ENCODE measurements at regions not wholly inside any gene's neighbourhood (a gene's known extent, or its start where the extent isn't known, plus 50 kb on each side); places are given as distances from the start of the nearest gene placed in this dataset.
A peak's percentile ranks its signal among the peaks of the same experiment; 100 is the strongest.

DNA sequence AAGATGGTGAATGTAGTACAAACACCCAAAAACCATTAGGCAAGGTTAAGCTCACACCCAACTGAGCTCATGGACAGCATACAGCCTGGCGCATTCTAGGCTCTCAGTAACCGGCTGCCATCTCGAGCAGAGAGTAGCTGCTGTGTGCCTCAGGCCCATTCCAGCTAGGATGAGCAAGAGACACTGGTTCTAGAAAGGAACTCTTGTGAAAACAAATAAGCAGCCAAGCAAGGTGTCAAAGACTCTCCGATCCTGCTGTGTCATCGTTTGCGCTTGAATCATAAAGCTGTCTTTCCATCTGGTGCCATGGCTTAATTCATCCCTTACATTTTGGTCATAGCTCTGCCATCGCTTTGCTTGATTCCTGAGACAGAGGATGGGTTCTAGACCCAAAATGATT is 135.4 kb upstream of the MSX2 start:
- Histone ChIP-seq H3K4me1 (ENCODE audit: control insufficient read depth, insufficient read depth, low read length) (no peaks in the 10 kb centered on the region), H3K27me3 (ENCODE audit: control insufficient read depth, insufficient read depth, low read length) (no peaks in the 10 kb centered on the region), H3K36me3 (ENCODE audit: control insufficient read depth, insufficient read depth, low read length) (no peaks in the 10 kb centered on the region), H3K9me3 (ENCODE audit: control insufficient read depth, insufficient read depth, low read length) (no peaks in the 10 kb centered on the region), H3K4me3 (ENCODE audit: low read depth, low read length) (no peak overlapping the region), H3K9ac (ENCODE audit: low read depth, low read length) (no peak overlapping the region)

DNA sequence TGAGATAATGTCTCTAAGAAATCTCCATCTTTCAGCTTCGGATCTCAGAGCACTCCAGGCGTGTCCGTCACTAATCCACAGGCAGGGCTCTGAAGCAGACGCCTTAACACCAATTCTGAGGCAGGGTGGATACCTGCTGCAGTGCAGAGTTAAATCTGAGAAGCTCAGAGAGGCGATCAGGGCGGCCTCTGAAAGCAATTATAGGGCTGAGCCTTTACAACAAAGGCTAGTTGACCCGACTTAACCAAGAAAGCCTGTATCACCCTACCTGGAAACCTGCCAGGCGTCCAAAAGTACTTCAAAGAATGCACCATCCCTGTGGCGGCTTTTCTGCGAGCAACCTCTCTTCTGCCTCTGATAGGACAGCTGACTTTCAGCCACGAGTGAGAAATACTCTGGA is 134.8 kb upstream of the MSX2 start:
- H3K9ac ChIP-seq (ENCODE audit: low read depth, low read length), result no peak overlapping the region
- no peaks in the 10 kb centered on the region for H3K4me1 ChIP-seq (ENCODE audit: control insufficient read depth, insufficient read depth, low read length)
- H3K9me3 ChIP-seq (ENCODE audit: control insufficient read depth, insufficient read depth, low read length), result no peaks in the 10 kb centered on the region
- H3K36me3 ChIP-seq (ENCODE audit: control insufficient read depth, insufficient read depth, low read length), result no peaks in the 10 kb centered on the region
- H3K27me3 ChIP-seq (ENCODE audit: control insufficient read depth, insufficient read depth, low read length), result no peaks in the 10 kb centered on the region
- no peak overlapping the region for H3K4me3 ChIP-seq (ENCODE audit: low read depth, low read length)

- Histone ChIP-seq H3K4me3 (ENCODE audit: low read depth, low read length) (no peak overlapping the region), H3K36me3 (ENCODE audit: control insufficient read depth, insufficient read depth, low read length) (no peaks in the 10 kb centered on the region), H3K27me3 (ENCODE audit: control insufficient read depth, insufficient read depth, low read length) (no peaks in the 10 kb centered on the region), H3K4me1 (ENCODE audit: control insufficient read depth, insufficient read depth, low read length) (no peaks in the 10 kb centered on the region), H3K9me3 (ENCODE audit: control insufficient read depth, insufficient read depth, low read length) (no peaks in the 10 kb centered on the region), H3K9ac (ENCODE audit: low read depth, low read length) (no peak overlapping the region)
These were observed 133.6 kb upstream of the MSX2 start for GRCh38 chr5:174590820-174591219.

DNA sequence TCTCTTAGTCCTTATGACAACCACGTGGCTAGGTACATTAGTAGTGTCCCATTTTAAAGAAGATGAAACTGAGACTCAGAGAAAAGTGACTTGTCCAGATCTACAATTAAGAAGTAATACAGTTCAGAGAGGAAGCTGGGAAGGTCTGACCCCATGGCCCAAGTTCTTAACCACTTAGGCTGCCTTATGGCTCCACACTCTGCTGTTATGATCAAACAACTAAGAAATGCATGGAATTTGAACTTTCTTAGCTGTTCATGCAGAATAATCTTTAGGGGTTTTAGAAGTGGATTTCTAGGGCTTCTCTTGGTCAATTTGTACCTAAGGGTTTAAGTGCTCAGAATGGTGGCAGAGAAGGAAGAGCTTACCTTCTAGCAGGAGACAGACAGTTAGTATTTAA is 128.0 kb upstream of the MSX2 start:
- peaks cover 6% of the 10 kb centered on the region for H3K4me1 ChIP-seq (ENCODE audit: control insufficient read depth, insufficient read depth, low read length)
- no peak overlapping the region for H3K9ac ChIP-seq (ENCODE audit: low read depth, low read length)
- H3K27me3 ChIP-seq (ENCODE audit: control insufficient read depth, insufficient read depth, low read length), result peaks cover 2% of the 10 kb centered on the region
- H3K9me3 ChIP-seq (ENCODE audit: control insufficient read depth, insufficient read depth, low read length), result no peaks in the 10 kb centered on the region
- H3K36me3 ChIP-seq (ENCODE audit: control insufficient read depth, insufficient read depth, low read length), result no peaks in the 10 kb centered on the region
- no peak overlapping the region for H3K4me3 ChIP-seq (ENCODE audit: low read depth, low read length)

GRCh38 chr5:174599992-174600391 is 124.4 kb upstream of the MSX2 start:
- Histone ChIP-seq H3K9me3 (ENCODE audit: control insufficient read depth, insufficient read depth, low read length) (peaks cover 4% of the 10 kb centered on the region), H3K4me1 (ENCODE audit: control insufficient read depth, insufficient read depth, low read length) (peaks cover 6% of the 10 kb centered on the region), H3K36me3 (ENCODE audit: control insufficient read depth, insufficient read depth, low read length) (no peaks in the 10 kb centered on the region), H3K4me3 (ENCODE audit: low read depth, low read length) (peak overlapping the region; percentile 27), H3K27me3 (ENCODE audit: control insufficient read depth, insufficient read depth, low read length) (peaks cover 2% of the 10 kb centered on the region), H3K9ac (ENCODE audit: low read depth, low read length) (no peak overlapping the region)

GRCh38 chr5:174601946-174602345 is 122.4 kb upstream of the MSX2 start:
- peaks cover 6% of the 10 kb centered on the region for H3K4me1 ChIP-seq (ENCODE audit: control insufficient read depth, insufficient read depth, low read length)
- H3K36me3 ChIP-seq (ENCODE audit: control insufficient read depth, insufficient read depth, low read length), result no peaks in the 10 kb centered on the region
- H3K4me3 ChIP-seq (ENCODE audit: low read depth, low read length), result no peak overlapping the region
- peaks cover 4% of the 10 kb centered on the region for H3K9me3 ChIP-seq (ENCODE audit: control insufficient read depth, insufficient read depth, low read length)
- no peak overlapping the region for H3K9ac ChIP-seq (ENCODE audit: low read depth, low read length)
- H3K27me3 ChIP-seq (ENCODE audit: control insufficient read depth, insufficient read depth, low read length), result peaks cover 2% of the 10 kb centered on the region

- no peaks in the 10 kb centered on the region for H3K4me1 ChIP-seq (ENCODE audit: control insufficient read depth, insufficient read depth, low read length)
- H3K36me3 ChIP-seq (ENCODE audit: control insufficient read depth, insufficient read depth, low read length), result no peaks in the 10 kb centered on the region
- no peak overlapping the region for H3K9ac ChIP-seq (ENCODE audit: low read depth, low read length)
- H3K9me3 ChIP-seq (ENCODE audit: control insufficient read depth, insufficient read depth, low read length), result peaks cover 4% of the 10 kb centered on the region
- H3K27me3 ChIP-seq (ENCODE audit: control insufficient read depth, insufficient read depth, low read length), result no peaks in the 10 kb centered on the region
- no peak overlapping the region for H3K4me3 ChIP-seq (ENCODE audit: low read depth, low read length)
These were observed 118.2 kb upstream of the MSX2 start for GRCh38 chr5:174606153-174606552.

DNA sequence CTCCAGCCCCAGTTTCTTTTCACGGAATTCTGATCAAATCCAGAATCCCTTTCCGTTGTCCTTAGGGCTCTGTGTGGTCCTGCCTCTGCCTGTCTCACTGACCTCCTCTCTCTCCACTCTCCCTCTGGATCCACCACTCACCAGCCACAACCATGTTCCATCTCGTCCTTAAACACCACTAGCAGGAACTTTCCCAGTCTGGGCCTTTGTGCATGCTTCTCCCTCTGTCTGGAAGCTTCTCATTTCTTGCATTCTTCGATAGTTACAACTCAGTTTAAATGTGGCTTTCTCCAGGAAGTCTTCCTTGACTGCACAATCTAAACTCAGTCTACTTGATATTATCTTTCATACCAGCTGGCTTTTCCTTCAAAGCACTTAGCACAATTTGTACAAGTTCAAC is 117.7 kb upstream of the MSX2 start:
- no peaks in the 10 kb centered on the region for H3K36me3 ChIP-seq (ENCODE audit: control insufficient read depth, insufficient read depth, low read length)
- no peak overlapping the region for H3K4me3 ChIP-seq (ENCODE audit: low read depth, low read length)
- H3K9ac ChIP-seq (ENCODE audit: low read depth, low read length), result no peak overlapping the region
- no peaks in the 10 kb centered on the region for H3K27me3 ChIP-seq (ENCODE audit: control insufficient read depth, insufficient read depth, low read length)
- H3K4me1 ChIP-seq (ENCODE audit: control insufficient read depth, insufficient read depth, low read length), result no peaks in the 10 kb centered on the region
- H3K9me3 ChIP-seq (ENCODE audit: control insufficient read depth, insufficient read depth, low read length), result peaks cover 4% of the 10 kb centered on the region

DNA sequence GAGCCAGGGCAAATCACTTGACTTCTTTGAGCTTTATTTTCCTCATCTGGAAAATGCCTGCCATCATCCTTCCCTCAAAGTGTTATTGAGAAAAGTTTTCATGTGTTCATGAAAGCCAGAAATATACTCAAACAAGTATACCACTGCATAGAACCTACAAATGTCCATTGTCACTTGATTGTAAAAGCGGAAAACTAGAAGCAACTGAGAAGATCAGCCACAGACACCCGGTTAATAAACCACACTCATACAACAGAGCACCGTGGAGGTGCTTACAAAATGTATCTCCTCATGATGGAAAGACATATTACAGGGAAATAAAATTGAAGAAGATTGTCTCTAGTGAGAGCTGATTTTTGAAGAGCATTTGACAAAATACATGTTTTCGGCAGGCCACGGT is 117.2 kb upstream of the MSX2 start:
- Histone ChIP-seq H3K9ac (ENCODE audit: low read depth, low read length) (no peak overlapping the region), H3K27me3 (ENCODE audit: control insufficient read depth, insufficient read depth, low read length) (no peaks in the 10 kb centered on the region), H3K36me3 (ENCODE audit: control insufficient read depth, insufficient read depth, low read length) (no peaks in the 10 kb centered on the region), H3K9me3 (ENCODE audit: control insufficient read depth, insufficient read depth, low read length) (peaks cover 4% of the 10 kb centered on the region), H3K4me3 (ENCODE audit: low read depth, low read length) (no peak overlapping the region), H3K4me1 (ENCODE audit: control insufficient read depth, insufficient read depth, low read length) (no peaks in the 10 kb centered on the region)

- H3K4me3 ChIP-seq (ENCODE audit: low read depth, low read length), result no peak overlapping the region
- H3K4me1 ChIP-seq (ENCODE audit: control insufficient read depth, insufficient read depth, low read length), result no peaks in the 10 kb centered on the region
- no peaks in the 10 kb centered on the region for H3K36me3 ChIP-seq (ENCODE audit: control insufficient read depth, insufficient read depth, low read length)
- H3K27me3 ChIP-seq (ENCODE audit: control insufficient read depth, insufficient read depth, low read length), result no peaks in the 10 kb centered on the region
- H3K9me3 ChIP-seq (ENCODE audit: control insufficient read depth, insufficient read depth, low read length), result peaks cover 4% of the 10 kb centered on the region
- H3K9ac ChIP-seq (ENCODE audit: low read depth, low read length), result no peak overlapping the region
These were observed 116.5 kb upstream of the MSX2 start for GRCh38 chr5:174607916-174608315.

DNA sequence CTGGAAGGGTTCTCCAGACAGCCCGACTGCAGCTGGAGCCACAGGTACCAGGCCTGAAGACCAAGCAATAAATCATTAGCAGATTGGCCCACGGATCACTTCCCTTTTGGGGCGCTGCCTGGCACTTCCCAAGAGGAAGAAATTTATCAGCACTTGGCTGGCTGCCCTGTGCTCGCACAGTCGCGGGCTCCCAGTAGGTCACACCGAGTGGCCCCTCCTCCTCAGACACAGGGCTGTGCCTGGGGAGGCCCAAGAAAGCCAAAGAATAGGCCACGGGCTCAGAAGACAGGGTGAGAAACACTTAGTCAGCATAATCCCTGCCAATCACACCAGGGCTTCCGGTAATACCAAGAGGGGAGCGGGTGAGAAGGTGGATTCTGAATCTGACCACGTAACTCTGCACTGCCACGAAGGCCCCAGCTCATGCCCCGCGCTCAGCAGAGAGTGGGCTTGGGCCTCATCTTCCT is 115.7 kb upstream of the MSX2 start:
- Histone ChIP-seq H3K4me1 (ENCODE audit: control insufficient read depth, insufficient read depth, low read length) (no peaks in the 10 kb centered on the region), H3K9me3 (ENCODE audit: control insufficient read depth, insufficient read depth, low read length) (peaks cover 1% of the 10 kb centered on the region), H3K36me3 (ENCODE audit: control insufficient read depth, insufficient read depth, low read length) (no peaks in the 10 kb centered on the region), H3K4me3 (ENCODE audit: low read depth, low read length) (no peak overlapping the region), H3K27me3 (ENCODE audit: control insufficient read depth, insufficient read depth, low read length) (no peaks in the 10 kb centered on the region), H3K9ac (ENCODE audit: low read depth, low read length) (no peak overlapping the region)

DNA sequence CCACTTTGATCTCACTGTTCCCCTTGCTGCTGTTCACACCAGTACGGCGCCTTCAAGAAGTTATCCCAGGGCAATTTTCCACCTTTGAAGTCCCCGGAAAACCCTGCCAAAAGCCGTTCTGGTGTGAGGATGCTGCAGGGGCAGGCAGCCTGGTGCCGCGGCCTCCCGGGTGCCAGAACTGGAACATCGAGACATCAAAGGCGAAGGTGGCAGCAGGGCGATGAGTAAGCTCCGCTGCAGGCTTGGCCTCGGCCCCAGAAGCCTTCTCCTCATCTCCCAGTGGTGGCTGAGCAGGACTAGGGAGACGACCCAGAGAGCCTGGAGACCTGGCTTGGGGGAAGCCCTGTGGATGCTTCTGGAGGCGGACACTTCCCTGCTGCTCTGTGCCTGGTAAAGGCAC is 115.3 kb upstream of the MSX2 start:
- Histone ChIP-seq H3K9ac (ENCODE audit: low read depth, low read length) (no peak overlapping the region), H3K4me3 (ENCODE audit: low read depth, low read length) (no peak overlapping the region), H3K9me3 (ENCODE audit: control insufficient read depth, insufficient read depth, low read length) (no peaks in the 10 kb centered on the region), H3K4me1 (ENCODE audit: control insufficient read depth, insufficient read depth, low read length) (no peaks in the 10 kb centered on the region), H3K36me3 (ENCODE audit: control insufficient read depth, insufficient read depth, low read length) (no peaks in the 10 kb centered on the region), H3K27me3 (ENCODE audit: control insufficient read depth, insufficient read depth, low read length) (no peaks in the 10 kb centered on the region)

GRCh38 chr5:174610968-174611367 is 113.4 kb upstream of the MSX2 start:
- no peaks in the 10 kb centered on the region for H3K27me3 ChIP-seq (ENCODE audit: control insufficient read depth, insufficient read depth, low read length)
- no peaks in the 10 kb centered on the region for H3K36me3 ChIP-seq (ENCODE audit: control insufficient read depth, insufficient read depth, low read length)
- H3K9ac ChIP-seq (ENCODE audit: low read depth, low read length), result no peak overlapping the region
- no peak overlapping the region for H3K4me3 ChIP-seq (ENCODE audit: low read depth, low read length)
- no peaks in the 10 kb centered on the region for H3K9me3 ChIP-seq (ENCODE audit: control insufficient read depth, insufficient read depth, low read length)
- no peaks in the 10 kb centered on the region for H3K4me1 ChIP-seq (ENCODE audit: control insufficient read depth, insufficient read depth, low read length)

All from iPS-15b (cell line).